GM21390 (cell line): ENCODE measurements at regions not wholly inside any gene's neighbourhood (a gene's known extent, or its start where the extent isn't known, plus 50 kb on each side); places are given as distances from the start of the nearest gene placed in this dataset.
"Not testable (repeated sequence)": the region's sequence is repeated elsewhere in the genome, so short reads cannot be mapped to it uniquely, and the experiment has no call there.

Experiments
- ATAC-seq: cut with Tn5 transposase; IDR thresholded peaks from one replicate; pipeline ENCODE4 v1.9.1; 2021; ENCODE audit not compliant: unreplicated experiment

GRCh38 chr1:185408700-185409270 is 91.7 kb upstream of the IVNS1ABP start:
- no peak for ATAC-seq

DNA sequence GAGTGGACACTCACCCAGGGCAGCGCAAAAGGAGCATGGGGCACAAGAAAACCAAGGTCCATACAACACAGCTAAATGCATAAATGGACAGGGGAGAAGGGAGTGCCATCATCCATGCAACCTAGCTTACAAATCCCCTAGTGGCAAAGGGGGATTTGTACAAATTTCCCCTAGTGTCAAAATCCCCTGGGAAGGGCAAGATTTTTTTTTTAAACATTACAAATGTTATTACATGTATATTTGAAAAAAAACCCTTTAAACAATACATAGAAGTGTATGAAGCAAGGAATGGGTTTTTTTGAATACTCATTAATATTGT is 89.6 kb upstream of the IVNS1ABP start:
- ATAC-seq = no peak

DNA sequence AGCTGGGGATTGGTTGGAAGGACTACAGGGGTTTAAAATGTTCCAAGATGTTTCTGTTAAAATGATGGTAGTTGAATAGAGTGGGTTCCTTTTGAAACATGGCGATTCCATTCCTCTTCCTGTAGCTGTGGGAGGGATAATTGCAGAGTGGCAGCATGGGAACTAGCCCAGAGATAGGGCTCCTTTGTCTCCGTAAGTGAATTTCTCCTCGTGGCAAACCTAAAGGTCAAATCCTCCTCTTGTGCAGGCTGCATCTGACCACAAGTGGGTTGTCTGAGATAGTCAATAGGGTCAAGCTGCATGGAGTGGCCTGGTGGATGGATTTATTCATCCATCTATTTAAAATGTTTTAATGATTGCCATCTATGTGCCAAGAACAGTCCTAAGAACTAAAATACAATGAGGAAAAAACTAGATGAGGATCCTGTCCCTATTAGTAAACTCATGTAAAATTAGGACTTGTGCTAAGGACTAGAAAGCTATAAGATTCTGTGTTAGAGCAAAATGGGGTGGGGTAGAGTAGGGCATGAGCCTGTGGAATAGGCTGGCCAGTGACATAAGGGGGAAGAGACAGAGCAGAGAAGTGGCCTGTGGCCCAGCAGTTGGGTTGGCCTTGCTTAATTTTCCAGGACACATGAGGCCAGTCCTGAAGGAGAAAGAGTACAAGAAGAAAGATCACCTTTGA is 89.1 kb upstream of the IVNS1ABP start:
- ATAC-seq = no peak

GRCh38 chr1:185404907-185405568 is 88.0 kb upstream of the IVNS1ABP start:
- no peak for ATAC-seq

- ATAC-seq = no peak
Measured at GRCh38 chr1:185404291-185404690, 87.2 kb upstream of the IVNS1ABP start.

DNA sequence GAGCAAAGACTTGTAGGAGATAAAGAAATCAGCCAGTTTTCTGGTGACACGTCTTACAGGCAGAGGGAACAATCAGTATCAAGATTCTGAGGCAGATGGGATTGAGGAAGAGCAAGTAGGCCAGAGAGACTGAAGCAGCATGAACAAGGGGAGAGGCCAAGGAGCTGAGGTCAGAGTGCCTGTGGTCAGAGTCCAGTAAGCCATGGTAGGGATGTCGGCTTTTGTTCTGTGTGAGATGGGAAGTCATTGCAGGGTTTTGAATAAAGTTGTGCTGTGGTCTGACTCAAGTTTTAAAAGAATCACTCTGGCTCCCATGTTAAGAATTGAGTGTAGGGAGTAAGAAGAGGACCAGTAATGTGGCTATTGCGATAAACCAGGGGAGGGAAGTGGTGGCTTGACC is 85.9 kb upstream of the IVNS1ABP start:
- ATAC-seq = no peak

GRCh38 chr1:185401019-185401418 is 84.0 kb upstream of the IVNS1ABP start:
- no peak for ATAC-seq

DNA sequence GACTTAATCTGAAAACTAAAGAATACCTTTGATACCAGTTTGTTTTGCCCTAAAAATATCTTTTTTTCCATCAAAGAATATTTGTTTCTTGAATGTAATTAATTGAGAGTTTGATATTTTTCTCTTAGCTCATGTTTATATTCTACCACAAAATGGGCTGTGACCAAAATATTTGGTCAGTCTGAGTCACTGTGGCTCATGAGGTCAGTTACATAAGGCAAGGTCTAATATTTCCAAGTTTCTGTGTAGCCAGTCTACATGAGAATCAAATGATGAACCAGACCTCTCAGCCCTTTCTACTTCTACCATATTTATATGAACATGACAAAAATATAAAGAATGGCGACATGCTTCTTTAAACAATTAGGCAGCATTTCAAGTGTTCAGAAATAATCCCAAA is 83.0 kb upstream of the IVNS1ABP start:
- ATAC-seq = no peak

- peak; percentile 78 for ATAC-seq
Measured at GRCh38 chr1:185398599-185398998, 81.6 kb upstream of the IVNS1ABP start.

- peak; percentile 68 for ATAC-seq
Measured at GRCh38 chr1:185398022-185398421, 81.0 kb upstream of the IVNS1ABP start.

DNA sequence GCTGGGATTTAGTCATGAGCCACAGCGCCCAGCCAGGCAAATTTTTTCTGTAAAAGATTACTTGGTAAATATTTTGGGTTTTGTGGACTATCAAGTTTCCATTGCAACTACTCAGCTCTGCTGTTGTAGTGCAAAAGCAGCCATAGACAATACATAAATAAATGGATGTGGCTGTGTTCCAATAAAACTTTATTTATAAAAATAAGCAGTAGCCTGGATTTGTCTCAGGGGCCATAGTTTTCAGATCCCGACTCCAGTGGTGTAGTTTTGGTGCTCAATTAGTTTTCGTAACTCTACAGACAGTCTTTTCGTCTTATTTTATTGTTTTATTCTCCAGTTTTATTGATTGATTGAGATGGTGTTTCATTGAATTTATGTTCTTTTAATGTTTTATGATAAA is 80.1 kb upstream of the IVNS1ABP start:
- ATAC-seq = no peak

- ATAC-seq = no peak
Measured at GRCh38 chr1:185396126-185396525, 79.1 kb upstream of the IVNS1ABP start.

GRCh38 chr1:185393815-185394214 is 76.8 kb upstream of the IVNS1ABP start:
- no peak for ATAC-seq

- no peak for ATAC-seq
Measured at GRCh38 chr1:185393205-185393604, 76.2 kb upstream of the IVNS1ABP start.

DNA sequence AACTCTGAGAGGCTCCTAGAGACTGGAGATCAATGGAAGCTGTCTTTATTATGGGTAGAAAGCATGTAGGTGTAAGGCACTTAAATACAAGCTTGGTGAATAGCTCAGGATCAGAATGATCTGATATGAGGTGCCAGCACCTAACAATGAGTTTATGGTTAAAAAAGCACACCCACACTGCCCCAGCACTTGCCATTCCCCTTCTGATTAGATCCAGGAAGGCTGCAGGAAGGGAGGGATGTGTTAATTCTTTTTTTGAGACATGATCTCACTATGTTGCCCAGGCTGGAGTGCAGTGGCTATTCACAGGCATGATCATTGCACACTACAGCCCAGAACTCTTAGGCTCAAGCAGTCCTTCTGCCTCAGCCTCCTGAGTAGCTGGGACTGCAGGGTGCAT is 71.8 kb upstream of the IVNS1ABP start:
- no peak for ATAC-seq

GRCh38 chr1:185388346-185388745 is 71.3 kb upstream of the IVNS1ABP start:
- ATAC-seq = no peak

- no peak for ATAC-seq
Measured at GRCh38 chr1:185385991-185386390, 68.9 kb upstream of the IVNS1ABP start.

DNA sequence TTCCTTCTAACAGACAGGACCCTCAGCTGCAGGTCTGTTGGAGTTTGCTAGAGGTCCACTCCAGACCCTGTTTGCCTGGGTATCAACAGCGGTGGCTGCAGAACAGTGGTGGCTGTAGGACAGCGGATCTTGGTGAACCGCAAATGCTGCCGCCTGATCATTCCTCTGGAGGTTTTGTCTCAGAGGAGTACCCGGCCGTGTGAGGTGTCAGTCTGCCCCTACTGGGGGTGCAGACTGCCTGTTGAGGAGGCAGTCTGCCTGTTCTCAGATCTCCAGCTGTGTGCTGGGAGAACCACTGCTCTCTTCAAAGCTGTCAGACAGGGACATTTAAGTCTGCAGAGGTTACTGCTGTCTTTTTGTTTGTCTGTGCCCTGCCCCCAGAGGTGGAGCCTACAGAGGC is 66.8 kb upstream of the IVNS1ABP start:
- ATAC-seq = not testable (repeated sequence)

- no peak for ATAC-seq
Measured at GRCh38 chr1:185377831-185378230, 60.8 kb upstream of the IVNS1ABP start.

DNA sequence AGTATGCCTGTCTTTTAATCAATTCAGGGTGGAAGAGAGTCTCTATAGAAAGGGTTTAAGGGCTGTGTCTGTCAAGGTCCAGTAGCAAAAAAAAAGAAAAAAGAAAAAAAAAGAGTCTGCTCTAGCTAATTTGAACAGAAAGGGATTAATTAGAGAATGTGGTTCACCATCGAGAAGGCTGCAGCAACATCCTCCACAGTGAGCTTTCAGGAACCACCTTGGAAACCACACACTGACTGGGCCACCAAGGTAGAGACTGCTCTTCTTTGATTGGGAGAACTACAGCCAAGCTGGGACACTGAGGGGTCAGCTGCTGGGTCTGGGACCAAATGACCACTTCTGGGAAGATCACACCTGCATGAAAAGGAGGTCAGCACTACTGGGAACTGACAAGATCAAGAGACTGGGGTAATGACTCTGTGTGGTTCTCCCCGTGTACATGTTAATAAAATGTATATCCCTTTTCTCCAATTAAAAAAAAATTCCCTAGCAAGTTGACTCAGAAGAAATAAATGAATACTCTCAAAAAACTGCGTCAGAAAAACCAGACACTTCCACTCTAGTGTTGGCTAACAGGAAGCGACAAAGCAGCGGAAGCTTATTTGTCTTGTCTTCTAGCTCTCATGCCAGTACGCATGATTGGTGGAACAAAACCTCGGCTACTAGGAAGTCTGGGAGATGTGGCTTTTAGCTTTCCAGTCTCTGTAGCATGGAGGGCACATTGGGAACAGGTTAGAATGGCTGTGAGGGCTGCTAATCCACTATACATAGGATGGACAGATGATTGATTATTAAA is 60.0 kb upstream of the IVNS1ABP start:
- ATAC-seq = no peak

DNA sequence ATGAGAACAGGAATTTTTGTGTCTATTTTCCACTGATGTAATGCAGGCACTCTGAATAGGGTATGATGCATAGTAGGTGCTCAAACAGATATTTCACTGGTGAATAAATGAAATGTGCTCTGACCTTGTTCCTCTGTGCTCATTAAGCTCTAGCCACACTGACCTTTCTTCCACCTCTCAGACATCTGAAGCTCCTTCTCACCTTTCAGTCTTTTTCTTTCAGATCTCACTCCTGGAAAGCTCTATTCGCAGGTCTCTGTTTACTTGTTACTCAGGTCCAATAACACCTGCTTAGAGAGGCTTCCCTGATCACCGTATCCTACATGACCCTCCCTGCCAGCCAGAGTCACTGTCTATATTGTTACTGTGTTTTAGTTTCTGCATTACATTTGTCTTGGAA is 59.2 kb upstream of the IVNS1ABP start:
- ATAC-seq = no peak

- no peak for ATAC-seq
Measured at GRCh38 chr1:185375583-185375982, 58.5 kb upstream of the IVNS1ABP start.
